HUES6 (cell line): ENCODE measurements at regions not wholly inside any gene's neighbourhood (a gene's known extent, or its start where the extent isn't known, plus 50 kb on each side); places are given as distances from the start of the nearest gene placed in this dataset.

Source experiments
- H3K27ac ChIP-seq: 2 replicates; pipeline ENCODE4 v1.7.0; 2013; ENCODE audit warnings: low read depth, mild to moderate bottlenecking, low read length, inconsistent platforms
- H3K27me3 ChIP-seq: 2 replicates; pipeline ENCODE4 v1.6.1; 2013; ENCODE audit warnings: low read length; ENCODE audit not compliant: control insufficient read depth, insufficient read depth
- H3K36me3 ChIP-seq: 2 replicates; pipeline ENCODE4 v1.6.1; 2013; ENCODE audit warnings: low read length; ENCODE audit not compliant: control insufficient read depth, insufficient read depth
- H3K4me1 ChIP-seq: 2 replicates; pipeline ENCODE4 v1.6.1; 2013; ENCODE audit warnings: low read length; ENCODE audit not compliant: control insufficient read depth, insufficient read depth
- H3K4me3 ChIP-seq: 2 replicates; pipeline ENCODE4 v1.5.1; 2013; ENCODE audit warnings: low read depth, low read length
- H3K9ac ChIP-seq: one replicate; pipeline ENCODE4 v1.6.1; 2013; ENCODE audit warnings: mild to moderate bottlenecking, low read length
- H3K9me3 ChIP-seq: 2 replicates; pipeline ENCODE4 v1.6.1; 2013; ENCODE audit warnings: low read depth, low read length; ENCODE audit not compliant: control insufficient read depth, insufficient read depth

DNA sequence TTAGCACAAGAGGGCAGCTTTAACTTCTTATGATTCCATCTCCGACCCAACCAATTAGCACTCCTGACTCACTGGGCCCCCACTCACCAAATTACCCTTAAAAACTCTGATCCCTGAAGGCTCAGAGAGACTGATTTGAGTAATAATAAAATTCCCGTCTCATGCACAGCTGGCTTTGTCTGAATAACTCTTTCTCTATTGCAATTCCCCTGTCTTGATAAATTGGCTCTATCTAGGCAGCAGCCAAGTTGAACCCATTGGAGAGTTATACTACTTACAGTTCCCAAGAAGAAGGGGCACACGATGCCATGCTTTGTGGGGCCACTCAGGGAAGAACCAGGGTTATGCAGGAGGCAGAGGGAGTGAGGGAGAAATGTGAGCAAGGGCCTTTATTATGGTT is 632.8 kb downstream of the TSN start:
- no peak overlapping the region for H3K4me3 ChIP-seq
- H3K27me3 ChIP-seq: no peaks in the 10 kb centered on the region
- H3K4me1 ChIP-seq: no peaks in the 10 kb centered on the region
- H3K9ac ChIP-seq: no peak overlapping the region
- H3K9me3 ChIP-seq: peaks cover 4% of the 10 kb centered on the region; the same call in 1 of the 2 replicates
- no peaks in the 10 kb centered on the region for H3K36me3 ChIP-seq
- H3K27ac ChIP-seq: no peak overlapping the region

DNA sequence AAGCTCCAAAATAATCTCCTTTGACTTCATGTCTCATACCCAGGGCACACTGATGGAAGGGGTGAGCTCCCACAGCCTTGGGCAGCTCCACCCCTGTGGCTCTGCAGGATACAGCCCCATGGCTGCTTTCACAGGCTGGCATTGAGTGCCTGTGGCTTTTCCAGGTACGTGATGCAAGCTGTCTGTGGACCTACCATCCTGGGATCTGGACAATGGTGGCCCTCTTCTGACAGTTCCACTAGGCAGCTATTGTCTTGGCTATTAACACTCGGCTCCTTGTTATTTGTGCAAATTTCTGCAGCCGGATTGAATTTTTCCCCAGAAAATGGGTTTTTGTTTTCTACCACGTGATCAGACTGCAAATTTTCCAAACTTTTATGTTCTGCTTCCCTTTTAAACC is 634.2 kb downstream of the TSN start:
- Histone ChIP-seq H3K4me1 (no peaks in the 10 kb centered on the region), H3K36me3 (no peaks in the 10 kb centered on the region), H3K27me3 (no peaks in the 10 kb centered on the region), H3K9ac (no peak overlapping the region), H3K4me3 (no peak overlapping the region), H3K27ac (no peak overlapping the region), H3K9me3 (peaks cover 4% of the 10 kb centered on the region; the same call in 1 of the 2 replicates)

GRCh38 chr2:122390406-122390805 is 635.0 kb downstream of the TSN start:
- Histone ChIP-seq H3K36me3 (no peaks in the 10 kb centered on the region), H3K27ac (no peak overlapping the region), H3K4me1 (no peaks in the 10 kb centered on the region), H3K9ac (no peak overlapping the region), H3K4me3 (no peak overlapping the region), H3K27me3 (no peaks in the 10 kb centered on the region), H3K9me3 (peaks cover 4% of the 10 kb centered on the region; the same call in 1 of the 2 replicates)

DNA sequence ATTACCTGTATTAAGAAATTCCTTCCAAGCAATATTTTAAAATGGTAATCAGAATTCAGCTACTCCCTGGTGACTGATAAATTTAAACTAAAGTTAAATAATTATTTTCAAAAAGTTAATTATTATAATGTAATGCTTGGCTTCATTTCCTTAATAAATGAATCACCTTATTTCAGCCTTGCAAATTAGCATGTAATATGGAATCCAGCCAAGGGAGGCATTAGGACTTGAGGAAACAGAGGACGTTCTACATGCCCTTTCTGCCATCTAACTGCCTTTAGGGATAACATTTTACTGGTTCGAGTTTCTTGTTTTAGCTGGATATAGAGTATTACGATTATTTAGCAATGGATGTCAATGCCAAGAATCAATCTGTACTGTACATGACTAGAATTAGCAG is 636.3 kb downstream of the TSN start:
- Histone ChIP-seq H3K36me3 (no peaks in the 10 kb centered on the region), H3K4me1 (no peaks in the 10 kb centered on the region), H3K9ac (no peak overlapping the region), H3K9me3 (peaks cover 4% of the 10 kb centered on the region; the same call in 1 of the 2 replicates), H3K27ac (no peak overlapping the region), H3K27me3 (no peaks in the 10 kb centered on the region), H3K4me3 (no peak overlapping the region)

DNA sequence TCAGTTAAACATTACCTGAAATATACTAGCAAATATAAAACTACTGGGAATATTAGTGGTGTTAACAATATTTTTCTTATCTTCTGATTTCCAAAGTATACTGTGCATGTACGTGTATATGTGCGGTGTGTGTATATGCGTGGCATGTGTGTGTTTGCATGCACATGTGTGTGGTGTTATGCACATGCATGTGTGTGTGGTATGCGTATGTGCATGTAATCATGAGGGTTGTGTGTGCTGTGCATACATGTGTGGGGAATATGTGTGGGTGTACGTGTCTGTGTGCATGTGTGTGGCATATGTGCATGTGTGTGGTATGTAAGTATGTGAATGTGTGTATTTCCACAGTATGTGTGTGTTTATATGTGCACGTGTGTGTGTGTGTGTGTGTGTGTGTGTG is 640.2 kb downstream of the TSN start:
- no peaks in the 10 kb centered on the region for H3K4me1 ChIP-seq
- H3K9ac ChIP-seq: no peak overlapping the region
- no peaks in the 10 kb centered on the region for H3K36me3 ChIP-seq
- H3K27ac ChIP-seq: no peak overlapping the region
- no peaks in the 10 kb centered on the region for H3K9me3 ChIP-seq
- no peak overlapping the region for H3K4me3 ChIP-seq
- H3K27me3 ChIP-seq: no peaks in the 10 kb centered on the region

GRCh38 chr2:122411231-122411630 is 655.8 kb downstream of the TSN start:
- Histone ChIP-seq H3K36me3 (no peaks in the 10 kb centered on the region), H3K9me3 (peaks cover 10% of the 10 kb centered on the region), H3K4me1 (no peaks in the 10 kb centered on the region), H3K27ac (no peak overlapping the region), H3K4me3 (no peak overlapping the region), H3K9ac (no peak overlapping the region), H3K27me3 (no peaks in the 10 kb centered on the region)

DNA sequence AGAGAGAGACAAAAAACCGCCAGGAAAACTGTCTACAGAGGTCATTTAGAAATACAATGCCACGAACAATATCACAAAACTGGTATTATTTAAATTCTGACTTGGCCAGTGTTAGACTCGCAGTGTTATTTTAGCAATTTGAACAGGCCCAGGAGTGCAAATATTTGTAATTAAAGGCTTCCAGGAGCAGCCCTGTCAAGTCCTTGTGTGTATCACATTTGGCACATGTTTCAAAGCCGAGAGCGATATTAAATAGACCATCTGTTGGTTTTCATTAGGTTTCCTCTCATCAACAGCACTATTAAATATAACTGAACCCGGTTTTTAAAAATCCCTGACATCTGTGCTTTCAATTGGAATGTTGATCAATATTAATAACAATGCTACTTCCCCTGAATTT is 656.9 kb downstream of the TSN start:
- no peak overlapping the region for H3K4me3 ChIP-seq
- H3K9ac ChIP-seq: no peak overlapping the region
- H3K9me3 ChIP-seq: peaks cover 10% of the 10 kb centered on the region
- H3K4me1 ChIP-seq: no peaks in the 10 kb centered on the region
- no peaks in the 10 kb centered on the region for H3K27me3 ChIP-seq
- no peak overlapping the region for H3K27ac ChIP-seq
- no peaks in the 10 kb centered on the region for H3K36me3 ChIP-seq

- peaks cover 10% of the 10 kb centered on the region for H3K9me3 ChIP-seq
- no peaks in the 10 kb centered on the region for H3K36me3 ChIP-seq
- H3K4me3 ChIP-seq: no peak overlapping the region
- no peaks in the 10 kb centered on the region for H3K4me1 ChIP-seq
- no peak overlapping the region for H3K9ac ChIP-seq
- H3K27ac ChIP-seq: no peak overlapping the region
- H3K27me3 ChIP-seq: no peaks in the 10 kb centered on the region
Observed at GRCh38 chr2:122414902-122415301, 659.5 kb downstream of the TSN start.

GRCh38 chr2:122417114-122417513 is 661.7 kb downstream of the TSN start:
- no peak overlapping the region for H3K4me3 ChIP-seq

DNA sequence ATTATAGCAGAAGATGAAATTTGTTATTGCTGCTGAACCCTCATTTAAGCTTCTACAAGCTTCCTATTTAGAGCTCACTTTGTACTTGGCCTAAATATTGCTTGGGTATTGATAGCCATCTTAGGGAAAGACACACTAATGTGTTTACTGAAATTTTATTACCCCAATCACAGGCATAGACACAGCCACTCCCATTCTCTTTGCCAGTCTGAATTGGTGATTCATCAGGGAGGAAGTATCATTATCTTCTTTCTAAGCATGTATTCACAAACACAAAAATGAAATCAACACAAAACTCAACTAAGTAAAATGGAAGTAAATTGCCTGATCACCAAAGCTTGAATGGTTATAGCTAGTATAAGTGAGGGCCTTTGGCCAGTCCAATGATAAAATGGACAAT is 666.3 kb downstream of the TSN start:
- Histone ChIP-seq H3K36me3 (no peaks in the 10 kb centered on the region), H3K9me3 (no peaks in the 10 kb centered on the region), H3K4me3 (no peak overlapping the region), H3K4me1 (no peaks in the 10 kb centered on the region), H3K27ac (no peak overlapping the region), H3K9ac (no peak overlapping the region), H3K27me3 (no peaks in the 10 kb centered on the region)

More at GRCh38 chr2:122417114-122417513, 661.7 kb downstream of the TSN start:
- no peaks in the 10 kb centered on the region for H3K27me3 ChIP-seq
- H3K36me3 ChIP-seq: no peaks in the 10 kb centered on the region
- H3K4me1 ChIP-seq: no peaks in the 10 kb centered on the region
- H3K9me3 ChIP-seq: no peaks in the 10 kb centered on the region
- no peak overlapping the region for H3K27ac ChIP-seq
- H3K9ac ChIP-seq: no peak overlapping the region

GRCh38 chr2:122422384-122422991 is 667.0 kb downstream of the TSN start:
- Histone ChIP-seq H3K9ac (no peak overlapping the region), H3K4me3 (no peak overlapping the region), H3K27ac (no peak overlapping the region), H3K27me3 (no peaks in the 10 kb centered on the region), H3K9me3 (no peaks in the 10 kb centered on the region), H3K4me1 (no peaks in the 10 kb centered on the region), H3K36me3 (no peaks in the 10 kb centered on the region)

- H3K4me1 ChIP-seq: no peaks in the 10 kb centered on the region
- H3K27me3 ChIP-seq: no peaks in the 10 kb centered on the region
- no peak overlapping the region for H3K27ac ChIP-seq
- H3K4me3 ChIP-seq: no peak overlapping the region
- H3K9ac ChIP-seq: no peak overlapping the region
- no peaks in the 10 kb centered on the region for H3K36me3 ChIP-seq
- H3K9me3 ChIP-seq: no peaks in the 10 kb centered on the region
Observed at GRCh38 chr2:122423934-122424333, 668.5 kb downstream of the TSN start.
